Muscle layer of colon (tissue), 2 donors: ENCODE measurements at regions not wholly inside any gene's neighbourhood (a gene's known extent, or its start where the extent isn't known, plus 50 kb on each side); places are given as distances from the start of the nearest gene placed in this dataset.

Source experiments
- H3K27ac ChIP-seq: one replicate; pipeline ENCODE4 v1.7.0; 2013; ENCODE audit warnings: low read depth, mild to moderate bottlenecking, low read length, moderate library complexity
- H3K27me3 ChIP-seq, 2 donors: one replicate each; pipeline ENCODE4 v1.7.0; 2013; ENCODE audit warnings: low read length in 2 of 2, mild to moderate bottlenecking in 2 of 2; ENCODE audit not compliant: insufficient read depth in 2 of 2, control insufficient read depth in 1 of 2
- H3K36me3 ChIP-seq: one replicate; pipeline ENCODE4 v1.7.0; 2013; ENCODE audit warnings: mild to moderate bottlenecking, low read length; ENCODE audit not compliant: insufficient read depth
- H3K4me1 ChIP-seq: one replicate; pipeline ENCODE4 v1.7.0; 2013; ENCODE audit warnings: mild to moderate bottlenecking, low read length; ENCODE audit not compliant: insufficient read depth
- H3K4me3 ChIP-seq, 2 donors: one replicate each; pipeline ENCODE4 v1.7.0; 2013; ENCODE audit warnings: low read length in 2 of 2, low read depth in 1 of 2, mild to moderate bottlenecking in 1 of 2, moderate library complexity in 1 of 2
- H3K9ac ChIP-seq: one replicate; pipeline ENCODE4 v1.7.0; 2013; ENCODE audit warnings: low read length
- H3K9me3 ChIP-seq: one replicate; pipeline ENCODE4 v1.7.0; 2013; ENCODE audit warnings: mild to moderate bottlenecking, low read length
- donor health status: abdominal sarcoma.
- donor health status: Adenocarcinoma of cecum.

- no peak overlapping the region for H3K4me3 ChIP-seq
- H3K9me3 ChIP-seq: no peaks in the 10 kb centered on the region
- H3K4me1 ChIP-seq: no peaks in the 10 kb centered on the region
- H3K36me3 ChIP-seq: no peaks in the 10 kb centered on the region
- no peak overlapping the region for H3K27ac ChIP-seq
- no peaks in the 10 kb centered on the region for H3K27me3 ChIP-seq
- H3K9ac ChIP-seq: no peak overlapping the region
These were observed 340.7 kb upstream of the AUTS2 start for GRCh38 chr7:69257592-69257991.

GRCh38 chr7:69259445-69259844 is 338.8 kb upstream of the AUTS2 start:
- Histone ChIP-seq H3K36me3 (no peaks in the 10 kb centered on the region), H3K9ac (no peak overlapping the region), H3K4me1 (no peaks in the 10 kb centered on the region), H3K27me3 (no peaks in the 10 kb centered on the region), H3K27ac (no peak overlapping the region), H3K9me3 (no peaks in the 10 kb centered on the region), H3K4me3 (no peak overlapping the region)

- no peaks in the 10 kb centered on the region for H3K4me1 ChIP-seq
- H3K4me3 ChIP-seq: no peak overlapping the region
- H3K27ac ChIP-seq: no peak overlapping the region
- no peaks in the 10 kb centered on the region for H3K27me3 ChIP-seq
- H3K36me3 ChIP-seq: no peaks in the 10 kb centered on the region
- no peaks in the 10 kb centered on the region for H3K9me3 ChIP-seq
- no peak overlapping the region for H3K9ac ChIP-seq
These were observed 338.3 kb upstream of the AUTS2 start for GRCh38 chr7:69260023-69260422.

DNA sequence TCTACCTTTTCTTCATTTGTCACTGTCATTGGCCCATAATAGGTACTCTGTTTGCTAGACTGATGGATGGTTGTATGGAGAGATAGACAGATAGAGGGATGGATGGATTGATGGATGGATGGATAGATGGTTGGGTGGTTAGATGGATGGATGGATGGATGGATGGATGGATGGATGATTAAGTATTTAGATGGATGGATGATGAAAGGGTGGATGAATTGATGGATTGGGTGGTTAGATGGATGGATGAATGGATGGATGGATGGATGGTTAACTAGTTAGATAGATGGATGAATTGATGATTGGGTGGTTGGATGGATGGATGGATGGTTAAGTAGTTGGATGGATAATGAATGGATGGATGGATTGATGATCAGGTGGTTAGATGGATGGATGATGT is 334.7 kb upstream of the AUTS2 start:
- Histone ChIP-seq H3K27me3 (no peaks in the 10 kb centered on the region), H3K4me3 (no peak overlapping the region), H3K27ac (no peak overlapping the region), H3K36me3 (no peaks in the 10 kb centered on the region), H3K4me1 (no peaks in the 10 kb centered on the region), H3K9ac (no peak overlapping the region), H3K9me3 (no peaks in the 10 kb centered on the region)

DNA sequence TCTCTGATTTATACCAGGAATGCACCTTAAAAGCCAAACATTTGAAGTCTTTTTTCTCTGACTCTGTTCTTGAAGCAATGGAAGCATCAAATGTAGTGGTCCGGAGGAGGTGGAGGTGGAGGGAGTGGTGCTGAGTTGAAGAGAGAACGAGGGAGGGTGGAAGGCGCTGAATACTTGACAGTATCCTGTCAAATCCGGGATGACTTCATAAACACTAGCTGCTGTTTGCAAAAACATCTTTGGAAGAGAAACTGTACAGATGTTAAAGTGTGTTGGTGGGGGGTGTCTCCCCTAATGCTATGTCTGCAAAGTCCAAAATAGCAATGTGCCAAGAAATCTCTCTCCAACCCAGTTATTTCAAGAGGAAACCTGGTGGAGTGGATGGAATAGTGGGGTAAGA is 328.5 kb upstream of the AUTS2 start:
- Histone ChIP-seq H3K9me3 (no peaks in the 10 kb centered on the region), H3K4me1 (no peaks in the 10 kb centered on the region), H3K4me3 (no peak overlapping the region), H3K27me3 (no peaks in the 10 kb centered on the region), H3K9ac (no peak overlapping the region), H3K36me3 (no peaks in the 10 kb centered on the region), H3K27ac (no peak overlapping the region)

GRCh38 chr7:69272101-69272500 is 326.2 kb upstream of the AUTS2 start:
- Histone ChIP-seq H3K9ac (no peak overlapping the region), H3K4me1 (peaks cover 9% of the 10 kb centered on the region), H3K9me3 (no peaks in the 10 kb centered on the region), H3K27me3 (no peaks in the 10 kb centered on the region), H3K36me3 (no peaks in the 10 kb centered on the region), H3K27ac (no peak overlapping the region), H3K4me3 (no peak overlapping the region)

GRCh38 chr7:69276011-69276729 is 322.1 kb upstream of the AUTS2 start:
- Histone ChIP-seq H3K9me3 (no peaks in the 10 kb centered on the region), H3K27me3 (no peaks in the 10 kb centered on the region), H3K4me1 (peaks cover 9% of the 10 kb centered on the region), H3K9ac (no peak overlapping the region), H3K36me3 (no peaks in the 10 kb centered on the region), H3K4me3 (no peak overlapping the region), H3K27ac (no peak overlapping the region)

DNA sequence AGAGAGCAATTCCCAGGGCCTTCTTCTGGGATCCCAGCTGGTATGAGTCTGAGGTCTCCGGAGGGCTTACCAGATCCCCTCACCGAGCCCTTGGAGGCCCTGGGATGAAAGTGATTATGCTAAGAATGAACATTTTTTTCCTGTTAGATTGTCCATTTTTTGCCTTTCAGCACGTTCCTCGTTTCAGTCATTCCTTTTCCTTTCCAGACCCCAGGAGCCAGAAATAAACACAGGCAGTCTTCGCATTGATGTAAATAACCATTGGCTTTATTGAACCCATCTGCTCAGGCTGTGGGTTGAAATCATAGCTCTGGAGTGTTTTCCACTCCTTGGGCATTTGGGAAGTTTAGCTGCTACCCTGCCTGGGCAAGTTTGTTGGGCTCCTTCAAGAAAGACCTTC is 320.9 kb upstream of the AUTS2 start:
- Histone ChIP-seq H3K4me1 (peaks cover 9% of the 10 kb centered on the region), H3K9me3 (no peaks in the 10 kb centered on the region), H3K27ac (no peak overlapping the region), H3K9ac (no peak overlapping the region), H3K4me3 (no peak overlapping the region), H3K36me3 (no peaks in the 10 kb centered on the region), H3K27me3 (no peaks in the 10 kb centered on the region)

DNA sequence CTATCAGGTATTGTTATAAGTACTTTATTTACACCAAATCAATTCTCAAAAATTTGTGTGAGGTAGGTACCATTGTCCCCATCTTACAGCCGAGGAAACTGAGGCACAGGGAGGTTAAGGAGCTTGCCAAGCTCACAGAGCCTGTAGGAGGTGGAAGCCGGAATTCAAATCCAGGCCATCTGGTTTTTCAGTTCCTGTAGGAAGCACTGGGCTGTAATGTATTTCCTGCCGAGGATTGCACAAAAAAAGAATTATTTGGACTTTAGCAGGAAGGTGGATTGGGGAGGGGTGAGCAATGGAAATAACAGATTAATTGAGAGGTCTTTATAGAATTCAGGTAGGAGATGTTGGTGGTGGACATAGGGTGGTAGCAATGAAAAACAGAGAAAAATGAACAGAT is 315.3 kb upstream of the AUTS2 start:
- H3K27ac ChIP-seq: no peak overlapping the region
- no peaks in the 10 kb centered on the region for H3K4me1 ChIP-seq
- no peaks in the 10 kb centered on the region for H3K9me3 ChIP-seq
- H3K27me3 ChIP-seq: no peaks in the 10 kb centered on the region
- no peak overlapping the region for H3K9ac ChIP-seq
- H3K36me3 ChIP-seq: no peaks in the 10 kb centered on the region
- H3K4me3 ChIP-seq: no peak overlapping the region

- Histone ChIP-seq H3K4me1 (no peaks in the 10 kb centered on the region), H3K9ac (no peak overlapping the region), H3K36me3 (no peaks in the 10 kb centered on the region), H3K27ac (no peak overlapping the region), H3K27me3 (no peaks in the 10 kb centered on the region), H3K9me3 (no peaks in the 10 kb centered on the region), H3K4me3 (no peak overlapping the region)
These were observed 314.9 kb upstream of the AUTS2 start for GRCh38 chr7:69283421-69283820.

DNA sequence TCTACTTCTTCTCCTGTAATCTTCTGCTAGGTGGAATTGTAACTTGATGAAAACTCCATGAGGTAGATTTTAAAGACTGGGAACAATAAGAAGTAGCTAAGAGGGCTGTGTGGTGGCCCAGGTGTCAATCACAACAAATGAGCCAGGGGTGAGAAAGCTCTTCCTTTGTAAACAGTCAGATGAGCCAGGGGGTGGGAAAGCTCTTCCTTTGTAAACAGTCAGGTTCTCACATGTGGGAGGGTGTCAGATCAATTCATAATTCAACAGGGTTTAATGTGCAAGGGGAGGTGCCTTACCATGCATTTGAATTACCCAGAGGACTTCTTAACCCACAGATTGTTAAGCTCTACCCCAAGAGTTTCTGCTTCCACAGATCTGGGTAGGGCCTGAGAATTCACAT is 312.4 kb upstream of the AUTS2 start:
- Histone ChIP-seq H3K9me3 (no peaks in the 10 kb centered on the region), H3K4me3 (no peak overlapping the region)

GRCh38 chr7:69295977-69296376 is 302.3 kb upstream of the AUTS2 start:
- Histone ChIP-seq H3K36me3 (no peaks in the 10 kb centered on the region), H3K4me3 (no peak overlapping the region), H3K27me3 (no peaks in the 10 kb centered on the region), H3K9me3 (no peaks in the 10 kb centered on the region), H3K4me1 (no peaks in the 10 kb centered on the region), H3K9ac (no peak overlapping the region), H3K27ac (no peak overlapping the region)

More for the DNA sequence above, 312.4 kb upstream of the AUTS2 start:
- H3K4me1 ChIP-seq: no peaks in the 10 kb centered on the region
- no peak overlapping the region for H3K9ac ChIP-seq
- H3K36me3 ChIP-seq: no peaks in the 10 kb centered on the region
- H3K27ac ChIP-seq: no peak overlapping the region
- H3K27me3 ChIP-seq: no peaks in the 10 kb centered on the region
